Panc1 (cell line): ENCODE measurements at regions not wholly inside any gene's neighbourhood (a gene's known extent, or its start where the extent isn't known, plus 50 kb on each side); places are given as distances from the start of the nearest gene placed in this dataset.

Source experiments
- ATAC-seq: fragments of 200-7000 bp; cut with Tn5 transposase; 2 replicates; pipeline ENCODE4 v1.9.1; 2020; ENCODE audit warnings: mild to moderate bottlenecking, moderate library complexity
- BruUV-seq: library from RNA; stranded (reverse); fragments of 400-500 nt; replicated peaks from 2 replicates; lab custom pipeline; 2021; lab: Mats Ljungman, UMichigan
- CTCF ChIA-PET: fragments of 300-600 bp; sonication (Branson Sonifier 250); formaldehyde crosslinking; loops from one replicate; lab custom pipeline; 2022; ENCODE audit warnings: antibody characterized with exemption; lab: Charles Lee
- POLR2A ChIA-PET: fragments of 300-600 bp; sonication (Branson Sonifier 250); formaldehyde crosslinking; loops from one replicate; lab custom pipeline; 2022; ENCODE audit warnings: antibody characterized with exemption; lab: Charles Lee
- DNase-seq: peaks from one replicate; pipeline ENCODE4 v3.0.0-alpha.2; 2010; ENCODE audit warnings: low read depth, low spot score
- H3K27ac ChIP-seq: 2 replicates; pipeline ENCODE4 v1.5.1; 2011; ENCODE audit warnings: mild to moderate bottlenecking, low read length, inconsistent platforms
- H3K27me3 ChIP-seq: fragments of 200-500 bp; sonication (Bioruptor generic); 2 replicates; pipeline ENCODE4 v1.6.0; 2014; ENCODE audit warnings: low read length, inconsistent platforms; ENCODE audit not compliant: control insufficient read depth, insufficient read depth
- H3K36me3 ChIP-seq: fragments of 200-500 bp; sonication (Bioruptor generic); 2 replicates; pipeline ENCODE4 v1.5.1; 2014; ENCODE audit warnings: inconsistent platforms, mild to moderate bottlenecking, low read length, moderate library complexity; ENCODE audit not compliant: control insufficient read depth, insufficient read depth
- H3K4me1 ChIP-seq: 2 replicates; pipeline ENCODE4 v1.5.1; 2011; ENCODE audit warnings: inconsistent platforms, mild to moderate bottlenecking, low read length, moderate library complexity; ENCODE audit not compliant: control insufficient read depth, insufficient read depth
- H3K4me3 ChIP-seq, 2 experiments: 2 replicates each; pipeline ENCODE4 v1.5.1; 2011 to 2012; ENCODE audit warnings: low read depth in 2 of 2, low read length in 2 of 2, mild to moderate bottlenecking in 2 of 2, inconsistent platforms in 1 of 2, moderate library complexity in 1 of 2
- H3K9me3 ChIP-seq: fragments of 200-500 bp; sonication (Bioruptor generic); 2 replicates; pipeline ENCODE4 v1.5.1; 2014; ENCODE audit warnings: low read depth, mild to moderate bottlenecking, inconsistent platforms, low read length, moderate library complexity; ENCODE audit not compliant: control insufficient read depth, insufficient read depth
- CTCF ChIP-seq: fragments of 450-650 bp; IDR thresholded peaks from 2 replicates; pipeline ENCODE4 v1.5.1; 2017; ENCODE audit warnings: mild to moderate bottlenecking
- POLR2AphosphoS5 ChIP-seq: IDR thresholded peaks from 2 replicates; pipeline ENCODE4 v1.6.1; 2012; ENCODE audit warnings: mild to moderate bottlenecking, low read depth, low read length, moderate library complexity
- REST ChIP-seq, 2 experiments: IDR thresholded peaks; 2 replicates each; pipeline ENCODE4 v1.6.1; 2011 to 2012; ENCODE audit warnings: low read depth in 2 of 2, control low read depth in 1 of 2, low read length in 1 of 2, mild to moderate bottlenecking in 1 of 2, moderate library complexity in 1 of 2; ENCODE audit not compliant: insufficient read depth in 1 of 2
- SIN3A ChIP-seq: IDR thresholded peaks from 2 replicates; pipeline ENCODE4 v1.6.1; 2012; ENCODE audit warnings: low read depth, mild to moderate bottlenecking, low read length, moderate library complexity, borderline replicate concordance; ENCODE audit not compliant: insufficient read depth
- TCF7L2 ChIP-seq: IDR thresholded peaks from 2 replicates; pipeline ENCODE4 v1.6.1; 2011; ENCODE audit warnings: mild to moderate bottlenecking, low read depth, low read length, inconsistent platforms
- in situ Hi-C: cut with HindIII; loops from 2 replicates; pipeline ENCODE4 v1.10.0; 2016; ENCODE audit warnings: low sequenced_read_pairs, low pct_unique_long_range_greater_than_20kb
- intact Hi-C: fragments of 100-400 bp; cut with micrococcal nuclease; formaldehyde crosslinking; loops from one replicate; pipeline ENCODE4 v1.10.0; 2022; ENCODE audit not compliant: unreplicated experiment

- BruUV-seq, result no TSS peak
- H3K4me1 ChIP-seq, result no peaks in the 10 kb centered on the region
- H3K36me3 ChIP-seq, result no peaks in the 10 kb centered on the region
- intact Hi-C loops, result no loop called here
- CTCF ChIA-PET, result no interaction called here
- no peaks in the 10 kb centered on the region for H3K9me3 ChIP-seq
- POLR2A ChIA-PET, result no interaction called here
- no peak overlapping the region for H3K4me3 ChIP-seq
- H3K27me3 ChIP-seq, result no peaks in the 10 kb centered on the region
- DNase-seq (no peak), ATAC-seq (no peak)
- no peak for TF ChIP-seq SIN3A
- TF ChIP-seq POLR2AphosphoS5, result no peak
- no peak for TF ChIP-seq REST (IDR thresholded peaks at IDR 0.05; ENCODE audit: insufficient read depth in 1 of 2, low read depth in 2 of 2, low read length in 1 of 2)
- no peak for TF ChIP-seq TCF7L2
- no peak for TF ChIP-seq CTCF
- in situ Hi-C loops, result no loop called here
- H3K27ac ChIP-seq, result no peak overlapping the region
Observed at GRCh38 chr1:221594576-221594975, 147.3 kb downstream of the DUSP10 start.

- ATAC-seq (no peak), DNase-seq (no peak)
- Histone ChIP-seq H3K27ac (no peak overlapping the region), H3K27me3 (no peaks in the 10 kb centered on the region), H3K36me3 (no peaks in the 10 kb centered on the region), H3K9me3 (no peaks in the 10 kb centered on the region), H3K4me1 (no peaks in the 10 kb centered on the region), H3K4me3 (no peak overlapping the region)
- intact Hi-C loops (no loop called here), in situ Hi-C loops (no loop called here)
- ChIA-PET CTCF (no interaction called here), POLR2A (no interaction called here)
- TF ChIP-seq SIN3A, result no peak
- no peak for TF ChIP-seq POLR2AphosphoS5
- no peak for TF ChIP-seq TCF7L2
- no peak for TF ChIP-seq REST (IDR thresholded peaks at IDR 0.05; ENCODE audit: insufficient read depth in 1 of 2, low read depth in 2 of 2, low read length in 1 of 2)
- TF ChIP-seq CTCF, result no peak
- BruUV-seq, result no TSS peak
Observed at GRCh38 chr1:221598122-221598521, 143.8 kb downstream of the DUSP10 start.
